SU-DHL-6 (cell line): ENCODE measurements at regions not wholly inside any gene's neighbourhood (a gene's known extent, or its start where the extent isn't known, plus 50 kb on each side); places are given as distances from the start of the nearest gene placed in this dataset.

Experiments used
- H2AFZ ChIP-seq: fragments of 200-600 bp; sonication (generic); 2 replicates; pipeline ENCODE4 v1.6.1; 2014; ENCODE audit warnings: low read depth, mild to moderate bottlenecking, moderate library complexity, mixed read lengths, antibody characterized with exemption, low read length; ENCODE audit not compliant: severe bottlenecking
- H3F3A ChIP-seq: fragments of 200-600 bp; shearing (Covaris generic); 2 replicates; pipeline ENCODE4 v1.6.0; 2016; ENCODE audit warnings: antibody characterized with exemption, mild to moderate bottlenecking; ENCODE audit not compliant: insufficient read depth
- H3K27ac ChIP-seq: fragments of 200-600 bp; sonication (generic); 2 replicates; pipeline ENCODE4 v1.5.1; 2016; ENCODE audit warnings: low read depth, mild to moderate bottlenecking, low read length, moderate library complexity, mixed read lengths
- H3K27me3 ChIP-seq: fragments of 200-600 bp; sonication (generic), shearing (Covaris generic); 2 replicates; pipeline ENCODE4 v1.6.0; 2014; ENCODE audit warnings: mild to moderate bottlenecking, low read length
- H3K36me3 ChIP-seq: fragments of 200-600 bp; sonication (generic); 2 replicates; pipeline ENCODE4 v1.6.1; 2014; ENCODE audit warnings: mild to moderate bottlenecking, low read length, mixed read lengths
- H3K4me2 ChIP-seq: fragments of 300-600, 200-600 bp; shearing (Covaris generic), sonication (generic); 2 replicates; pipeline ENCODE4 v1.6.0; 2014; ENCODE audit warnings: low read length, low read depth, mild to moderate bottlenecking; ENCODE audit not compliant: poor library complexity, severe bottlenecking
- H3K4me3 ChIP-seq: fragments of 200-600 bp; sonication (generic); 2 replicates; pipeline ENCODE4 v1.5.1; 2014; ENCODE audit warnings: antibody characterized with exemption, low read length, mild to moderate bottlenecking, mixed read lengths; ENCODE audit not compliant: insufficient read depth, poor library complexity, severe bottlenecking
- H3K79me2 ChIP-seq: fragments of 200-600 bp; sonication (generic); 2 replicates; pipeline ENCODE4 v1.6.1; 2014; ENCODE audit warnings: mild to moderate bottlenecking, low read length, moderate library complexity; ENCODE audit not compliant: insufficient read depth
- H3K9ac ChIP-seq: fragments of 200-600 bp; sonication (generic); 2 replicates; pipeline ENCODE4 v1.7.0; 2014; ENCODE audit warnings: mild to moderate bottlenecking, low read length
- H3K9me2 ChIP-seq: fragments of 200-600 bp; sonication (generic); replicated peaks from 2 replicates; pipeline ENCODE4 v1.6.1; 2014; ENCODE audit warnings: low read length; ENCODE audit not compliant: insufficient read depth
- H3K9me3 ChIP-seq: fragments of 200-600 bp; sonication (generic); 2 replicates; pipeline ENCODE4 v1.6.1; 2014; ENCODE audit warnings: low read length, mixed read lengths; ENCODE audit not compliant: insufficient read depth
- H4K20me1 ChIP-seq: fragments of 200-600 bp; sonication (generic); 2 replicates; pipeline ENCODE4 v1.6.1; 2014; ENCODE audit warnings: low read depth, mild to moderate bottlenecking, antibody characterized with exemption, low read length, moderate library complexity, mixed read lengths
- CTCF ChIP-seq: fragments of 200-600 bp; sonication (generic); IDR thresholded peaks from one replicate; pipeline ENCODE4 v1.5.1; 2017; ENCODE audit warnings: antibody characterized with exemption, mild to moderate bottlenecking, low read length, moderate library complexity; ENCODE audit not compliant: insufficient read depth, poor library complexity, severe bottlenecking
- EZH2phosphoT487 ChIP-seq: fragments of 200-600 bp; sonication (generic), shearing (Covaris generic); conservative IDR thresholded peaks from 2 replicates; pipeline ENCODE4 v1.6.1; 2018; ENCODE audit warnings: mild to moderate bottlenecking, antibody characterized with exemption, low read length, moderate library complexity, mixed read lengths

GRCh38 chr1:102821707-102822106 is 286.6 kb downstream of the COL11A1 start:
- Histone ChIP-seq H3K79me2 (no peaks in the 10 kb centered on the region), H3K27ac (no peak overlapping the region), H4K20me1 (no peaks in the 10 kb centered on the region), H2AFZ (no peak overlapping the region), H3K4me2 (no peak overlapping the region), H3F3A (no peaks in the 10 kb centered on the region), H3K27me3 (no peaks in the 10 kb centered on the region), H3K36me3 (no peaks in the 10 kb centered on the region), H3K4me3 (no peak overlapping the region), H3K9me2 (no peaks in the 10 kb centered on the region), H3K9me3 (no peaks in the 10 kb centered on the region), H3K9ac (no peak overlapping the region)
- TF ChIP-seq EZH2phosphoT487 (no peak), CTCF (no peak)

- H3K9me2 ChIP-seq: no peaks in the 10 kb centered on the region
- no peak overlapping the region for H2AFZ ChIP-seq
- no peaks in the 10 kb centered on the region for H3K9me3 ChIP-seq
- no peak overlapping the region for H3K9ac ChIP-seq
- no peaks in the 10 kb centered on the region for H3F3A ChIP-seq
- no peak overlapping the region for H3K4me3 ChIP-seq
- no peaks in the 10 kb centered on the region for H4K20me1 ChIP-seq
- no peaks in the 10 kb centered on the region for H3K27me3 ChIP-seq
- TF ChIP-seq EZH2phosphoT487 (no peak), CTCF (no peak)
- H3K4me2 ChIP-seq: no peak overlapping the region
- no peaks in the 10 kb centered on the region for H3K36me3 ChIP-seq
- no peaks in the 10 kb centered on the region for H3K79me2 ChIP-seq
- no peak overlapping the region for H3K27ac ChIP-seq
Observed at GRCh38 chr1:102800406-102800805, 307.9 kb downstream of the COL11A1 start.

- Histone ChIP-seq H3K79me2 (no peaks in the 10 kb centered on the region), H3K4me2 (no peak overlapping the region), H3K9me3 (no peaks in the 10 kb centered on the region), H3K9me2 (no peaks in the 10 kb centered on the region), H2AFZ (no peak overlapping the region), H3K27ac (no peak overlapping the region), H3K36me3 (no peaks in the 10 kb centered on the region), H3K4me3 (no peak overlapping the region), H3K27me3 (no peaks in the 10 kb centered on the region), H4K20me1 (no peaks in the 10 kb centered on the region), H3F3A (no peaks in the 10 kb centered on the region), H3K9ac (no peak overlapping the region)
- TF ChIP-seq EZH2phosphoT487 (no peak), CTCF (no peak)
Observed at GRCh38 chr1:102799496-102799895, 308.8 kb downstream of the COL11A1 start.
